ENCODE measurements at regions not wholly inside any gene's neighbourhood (a gene's known extent, or its start where the extent isn't known, plus 50 kb on each side); places are given as distances from the start of the nearest gene placed in this dataset.

- Histone ChIP-seq H3K27me3 (ENCODE audit: control insufficient read depth, insufficient read depth, low read length) (no peaks in the 10 kb centered on the region), H3K36me3 (replicated peaks; ENCODE audit: control insufficient read depth, insufficient read depth, low read length) (no peaks in the 10 kb centered on the region), H3K4me3 (ENCODE audit: insufficient read depth, low read depth, low read length) (no peak overlapping the region)
- no peak for DNase-seq
Measured at GRCh38 chr12:131478468-131478867, 232.4 kb upstream of the SFSWAP start.

GRCh38 chr12:131482199-131482598 is 228.7 kb upstream of the SFSWAP start:
- Histone ChIP-seq H3K36me3 (replicated peaks; ENCODE audit: control insufficient read depth, insufficient read depth, low read length) (no peaks in the 10 kb centered on the region), H3K27me3 (ENCODE audit: control insufficient read depth, insufficient read depth, low read length) (no peaks in the 10 kb centered on the region), H3K4me3 (ENCODE audit: insufficient read depth, low read depth, low read length) (no peak overlapping the region)
- no peak for DNase-seq

- Histone ChIP-seq H3K36me3 (replicated peaks; ENCODE audit: control insufficient read depth, insufficient read depth, low read length) (no peaks in the 10 kb centered on the region), H3K4me3 (ENCODE audit: insufficient read depth, low read depth, low read length) (no peak overlapping the region), H3K27me3 (ENCODE audit: control insufficient read depth, insufficient read depth, low read length) (no peaks in the 10 kb centered on the region)
- DNase-seq: no peak
Measured at GRCh38 chr12:131482686-131483085, 228.2 kb upstream of the SFSWAP start.

GRCh38 chr12:131486451-131487230 is 224.2 kb upstream of the SFSWAP start:
- Histone ChIP-seq H3K27me3 (ENCODE audit: control insufficient read depth, insufficient read depth, low read length) (no peaks in the 10 kb centered on the region), H3K36me3 (replicated peaks; ENCODE audit: control insufficient read depth, insufficient read depth, low read length) (no peaks in the 10 kb centered on the region), H3K4me3 (ENCODE audit: insufficient read depth, low read depth, low read length) (no peak overlapping the region)
- DNase-seq: no peak

GRCh38 chr12:131487388-131488124 is 223.3 kb upstream of the SFSWAP start:
- H3K4me3 ChIP-seq (ENCODE audit: insufficient read depth, low read depth, low read length): no peak overlapping the region
- H3K27me3 ChIP-seq (ENCODE audit: control insufficient read depth, insufficient read depth, low read length): no peaks in the 10 kb centered on the region
- DNase-seq: no peak
- H3K36me3 ChIP-seq (replicated peaks; ENCODE audit: control insufficient read depth, insufficient read depth, low read length): no peaks in the 10 kb centered on the region

- H3K36me3 ChIP-seq (replicated peaks; ENCODE audit: control insufficient read depth, insufficient read depth, low read length): no peaks in the 10 kb centered on the region
- no peak overlapping the region for H3K4me3 ChIP-seq (ENCODE audit: insufficient read depth, low read depth, low read length)
- H3K27me3 ChIP-seq (ENCODE audit: control insufficient read depth, insufficient read depth, low read length): no peaks in the 10 kb centered on the region
- no peak for DNase-seq
Measured at GRCh38 chr12:131489718-131490117, 221.2 kb upstream of the SFSWAP start.

- H3K36me3 ChIP-seq (replicated peaks; ENCODE audit: control insufficient read depth, insufficient read depth, low read length): no peaks in the 10 kb centered on the region
- H3K27me3 ChIP-seq (ENCODE audit: control insufficient read depth, insufficient read depth, low read length): no peaks in the 10 kb centered on the region
- no peak for DNase-seq
- no peak overlapping the region for H3K4me3 ChIP-seq (ENCODE audit: insufficient read depth, low read depth, low read length)
Measured at GRCh38 chr12:131491155-131491554, 219.7 kb upstream of the SFSWAP start.

GRCh38 chr12:131491916-131492490 is 218.9 kb upstream of the SFSWAP start:
- DNase-seq: no peak
- Histone ChIP-seq H3K27me3 (ENCODE audit: control insufficient read depth, insufficient read depth, low read length) (no peaks in the 10 kb centered on the region), H3K36me3 (replicated peaks; ENCODE audit: control insufficient read depth, insufficient read depth, low read length) (no peaks in the 10 kb centered on the region), H3K4me3 (ENCODE audit: insufficient read depth, low read depth, low read length) (no peak overlapping the region)

GRCh38 chr12:131493068-131493826 is 217.6 kb upstream of the SFSWAP start:
- Histone ChIP-seq H3K36me3 (replicated peaks; ENCODE audit: control insufficient read depth, insufficient read depth, low read length) (no peaks in the 10 kb centered on the region), H3K27me3 (ENCODE audit: control insufficient read depth, insufficient read depth, low read length) (no peaks in the 10 kb centered on the region), H3K4me3 (ENCODE audit: insufficient read depth, low read depth, low read length) (no peak overlapping the region)
- DNase-seq: no peak

- Histone ChIP-seq H3K27me3 (ENCODE audit: control insufficient read depth, insufficient read depth, low read length) (no peaks in the 10 kb centered on the region), H3K4me3 (ENCODE audit: insufficient read depth, low read depth, low read length) (no peak overlapping the region), H3K36me3 (replicated peaks; ENCODE audit: control insufficient read depth, insufficient read depth, low read length) (no peaks in the 10 kb centered on the region)
- no peak for DNase-seq
Measured at GRCh38 chr12:131494216-131494615, 216.7 kb upstream of the SFSWAP start.

- Histone ChIP-seq H3K27me3 (ENCODE audit: control insufficient read depth, insufficient read depth, low read length) (no peaks in the 10 kb centered on the region), H3K36me3 (replicated peaks; ENCODE audit: control insufficient read depth, insufficient read depth, low read length) (no peaks in the 10 kb centered on the region), H3K4me3 (ENCODE audit: insufficient read depth, low read depth, low read length) (no peak overlapping the region)
- no peak for DNase-seq
Measured at GRCh38 chr12:131494741-131495524, 216.0 kb upstream of the SFSWAP start.

- Histone ChIP-seq H3K27me3 (ENCODE audit: control insufficient read depth, insufficient read depth, low read length) (no peaks in the 10 kb centered on the region), H3K36me3 (replicated peaks; ENCODE audit: control insufficient read depth, insufficient read depth, low read length) (no peaks in the 10 kb centered on the region), H3K4me3 (ENCODE audit: insufficient read depth, low read depth, low read length) (no peak overlapping the region)
- no peak for DNase-seq
Measured at GRCh38 chr12:131497966-131498365, 212.9 kb upstream of the SFSWAP start.

- no peak overlapping the region for H3K4me3 ChIP-seq (ENCODE audit: insufficient read depth, low read depth, low read length)
- H3K36me3 ChIP-seq (replicated peaks; ENCODE audit: control insufficient read depth, insufficient read depth, low read length): no peaks in the 10 kb centered on the region
- H3K27me3 ChIP-seq (ENCODE audit: control insufficient read depth, insufficient read depth, low read length): no peaks in the 10 kb centered on the region
- no peak for DNase-seq
Measured at GRCh38 chr12:131499160-131499863, 211.6 kb upstream of the SFSWAP start.

Measured in H7 (cell line).